ENCODE measurements at regions not wholly inside any gene's neighbourhood (a gene's known extent, or its start where the extent isn't known, plus 50 kb on each side); places are given as distances from the start of the nearest gene placed in this dataset.

DNA sequence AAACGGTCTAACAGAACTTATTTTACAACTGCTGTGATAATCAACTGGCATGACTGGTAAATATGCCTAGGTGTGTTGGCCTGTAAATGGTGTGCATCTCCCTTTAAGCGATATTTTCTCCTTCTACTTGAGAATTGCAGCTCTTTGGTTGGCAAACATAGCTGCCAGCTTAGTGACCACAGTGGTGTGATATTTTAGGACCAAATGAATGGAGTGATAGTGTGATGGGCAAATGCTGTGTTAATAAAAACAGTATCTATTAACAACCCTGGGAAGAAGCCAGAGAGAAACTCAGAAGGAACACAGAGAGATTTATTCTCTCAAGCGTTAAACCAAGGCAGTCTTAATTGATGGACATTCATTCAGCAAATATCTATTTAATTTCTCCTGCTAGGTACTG lies 278.4 kb downstream of the AACS start:
- no peak overlapping the region for H2AFZ ChIP-seq (ENCODE audit: low read depth, low read length)
- H3K4me2 ChIP-seq (ENCODE audit: insufficient read depth, low read length): no peak overlapping the region
- H3K79me2 ChIP-seq (ENCODE audit: control insufficient read depth, insufficient read depth, low read length): no peaks in the 10 kb centered on the region
- no peak for TF ChIP-seq JUN (IDR thresholded peaks at IDR 0.05; ENCODE audit: borderline replicate concordance, insufficient read depth, insufficient read length, low read depth)
- TF ChIP-seq MAX (IDR thresholded peaks at IDR 0.05; ENCODE audit: insufficient read depth, insufficient read length): no peak
- TF ChIP-seq POLR2AphosphoS5 (IDR thresholded peaks at IDR 0.05; ENCODE audit: insufficient read depth, low read depth, low read length): no peak
- TF ChIP-seq GATA2 (IDR thresholded peaks at IDR 0.05; ENCODE audit: insufficient read depth, insufficient read length, low read depth, low read length): no peak
- TF ChIP-seq EZH2 (IDR thresholded peaks at IDR 0.05; ENCODE audit: borderline replicate concordance, low read depth, low read length, severe bottlenecking): no peak
- no peak for TF ChIP-seq MYC (IDR thresholded peaks at IDR 0.05; ENCODE audit: low read depth, low read length)
- TF ChIP-seq POLR2A (IDR thresholded peaks at IDR 0.05; ENCODE audit: low read depth, low read length): no peak
- no peak for TF ChIP-seq CTCF (IDR thresholded peaks at IDR 0.05; ENCODE audit: extremely low read depth in 1 of 2, insufficient read depth in 1 of 2, low read depth in 1 of 2, low read length in 2 of 2)
- TF ChIP-seq FOS (IDR thresholded peaks at IDR 0.05; ENCODE audit: borderline replicate concordance, insufficient read depth, low read length): no peak
- H3K36me3 ChIP-seq (ENCODE audit: control insufficient read depth in 2 of 2, extremely low read depth in 1 of 2, insufficient read depth in 2 of 2, low read length in 2 of 2): no peaks in the 10 kb centered on the region
- no peak overlapping the region for H3K4me3 ChIP-seq (replicated peaks in 1 of 3; ENCODE audit: insufficient read depth in 1 of 3, low read depth in 1 of 3, low read length in 3 of 3)
- H3K9me3 ChIP-seq (replicated peaks; ENCODE audit: control insufficient read depth, insufficient read depth, low read length): no peaks in the 10 kb centered on the region
- no peaks in the 10 kb centered on the region for H3K4me1 ChIP-seq (ENCODE audit: control insufficient read depth, extremely low read depth, insufficient read depth, low read length)
- POLR2A ChIA-PET: no interaction called here
- H3K27ac ChIP-seq (ENCODE audit: insufficient read depth, low read depth, low read length): no peak overlapping the region
- dilution Hi-C loops (cut with MboI; ENCODE audit: extremely low pct_ligation_motif_present, low sequenced_read_pairs): no loop called here
- FAIRE-seq (no peak), DNase-seq (ENCODE audit: low read depth, low spot score) (no peak)
- intact Hi-C loops (cut with micrococcal nuclease): no loop called here
- CTCF ChIA-PET: no interaction called here
- no TSS peak for BruUV-seq (replicated peaks)
- no peaks in the 10 kb centered on the region for H4K20me1 ChIP-seq (replicated peaks; ENCODE audit: control insufficient read depth, extremely low read depth, insufficient read depth, low read length)
- no peak overlapping the region for H3K9ac ChIP-seq (replicated peaks; ENCODE audit: extremely low read depth, insufficient read depth, low read length)
- no peaks in the 10 kb centered on the region for H3K27me3 ChIP-seq (ENCODE audit: control insufficient read depth in 2 of 2, insufficient read depth in 2 of 2, low read length in 2 of 2)
- no peaks in the 10 kb centered on the region for H3K9me1 ChIP-seq (replicated peaks; ENCODE audit: control insufficient read depth, extremely low read depth, insufficient read depth, low read length)

All from endothelial cell of umbilical vein (primary cell).